GM21528 (cell line): ENCODE measurements at regions not wholly inside any gene's neighbourhood (a gene's known extent, or its start where the extent isn't known, plus 50 kb on each side); places are given as distances from the start of the nearest gene placed in this dataset.

Source experiments
- ATAC-seq: cut with Tn5 transposase; IDR thresholded peaks from one replicate; pipeline ENCODE4 v1.9.1; 2021; ENCODE audit warnings: mild to moderate bottlenecking, moderate library complexity; ENCODE audit not compliant: unreplicated experiment, low FRiP score

DNA sequence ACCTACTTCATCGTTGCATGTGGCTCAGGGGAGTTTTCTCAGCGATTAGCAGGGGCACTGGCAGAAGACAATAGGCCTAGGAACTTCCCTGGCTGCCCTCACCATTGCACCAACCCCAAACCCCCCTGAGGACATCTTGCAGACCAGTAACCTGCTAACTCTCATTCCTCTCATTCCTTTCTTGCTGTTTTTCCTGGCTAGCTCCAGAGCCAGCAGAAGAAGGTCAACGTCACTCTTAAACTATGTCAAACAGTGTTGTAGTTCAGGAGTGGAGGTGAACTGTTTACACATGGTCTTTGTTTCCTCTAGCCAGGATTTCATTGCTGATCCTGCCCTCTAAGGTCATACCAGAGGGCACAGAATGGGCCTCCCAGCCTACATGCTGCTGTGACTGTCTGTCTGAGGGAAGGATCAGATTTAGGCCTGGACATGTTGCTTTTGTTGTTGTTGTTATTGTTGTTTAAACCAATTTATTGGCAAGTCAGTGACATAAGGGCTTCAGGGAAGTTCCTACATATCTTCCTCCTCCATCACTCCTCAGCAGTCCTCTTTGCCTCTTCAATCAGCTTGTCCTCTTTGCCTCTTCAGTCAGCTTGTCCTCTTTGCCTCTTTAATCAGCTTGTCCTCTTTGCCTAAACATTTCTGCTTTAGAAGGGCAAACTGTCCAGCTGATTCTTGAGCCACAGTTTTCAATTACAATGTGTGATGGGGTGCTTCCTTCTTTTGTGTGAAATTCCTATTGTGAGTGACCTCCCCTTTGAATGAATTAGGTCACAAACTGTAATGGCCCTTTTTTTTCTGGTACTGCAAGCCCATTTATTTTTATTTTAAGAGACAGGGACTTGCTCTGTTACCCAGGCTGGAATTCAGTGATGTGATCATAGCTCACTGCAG lies 471.9 kb upstream of the TNP1 start:
- ATAC-seq: no peak

DNA sequence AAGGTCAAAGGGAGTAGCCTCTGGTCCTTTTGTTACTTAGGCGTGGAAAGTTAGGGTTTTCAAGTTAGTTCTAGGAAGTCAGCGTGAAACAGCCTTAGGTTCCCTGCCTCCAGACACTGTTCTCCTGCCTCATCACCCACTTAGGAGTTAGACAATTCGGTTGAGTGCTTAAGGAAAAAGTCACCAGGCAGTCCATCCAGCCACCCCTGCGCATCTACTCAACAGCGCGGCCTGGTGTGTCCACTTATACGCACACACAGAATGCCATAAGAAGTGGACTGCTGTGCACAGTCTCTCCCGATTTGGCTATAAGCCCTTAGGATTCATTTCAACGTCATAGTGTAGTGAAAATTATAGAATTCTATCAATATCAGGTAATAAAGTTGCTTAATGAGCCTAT lies 470.8 kb upstream of the TNP1 start:
- no peak for ATAC-seq

DNA sequence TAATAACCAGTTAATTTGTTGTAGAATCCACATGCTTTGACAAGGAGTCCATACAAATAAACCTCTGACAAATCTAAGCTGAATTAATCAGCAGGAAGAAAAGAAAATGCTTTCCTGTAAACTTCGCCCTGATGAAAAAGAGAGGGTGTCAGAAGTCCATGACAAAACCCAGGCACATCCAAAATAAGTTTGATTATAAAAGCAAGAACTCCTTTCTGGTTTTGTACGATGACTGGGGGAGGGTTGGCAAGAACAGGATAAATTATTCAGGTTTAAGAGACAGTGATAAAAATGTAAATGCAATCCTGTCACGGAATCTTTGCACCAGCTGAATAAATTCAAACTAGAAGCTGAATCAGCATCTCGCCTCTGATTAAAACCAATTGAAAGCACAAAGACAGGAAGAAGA lies 469.2 kb upstream of the TNP1 start:
- no peak for ATAC-seq

GRCh38 chr2:217328622-217328978 lies 468.7 kb upstream of the TNP1 start:
- no peak for ATAC-seq

- no peak for ATAC-seq
Measured at GRCh38 chr2:217327953-217328621, 468.2 kb upstream of the TNP1 start.

- ATAC-seq: no peak
Measured at GRCh38 chr2:217326238-217327022, 466.6 kb upstream of the TNP1 start.

DNA sequence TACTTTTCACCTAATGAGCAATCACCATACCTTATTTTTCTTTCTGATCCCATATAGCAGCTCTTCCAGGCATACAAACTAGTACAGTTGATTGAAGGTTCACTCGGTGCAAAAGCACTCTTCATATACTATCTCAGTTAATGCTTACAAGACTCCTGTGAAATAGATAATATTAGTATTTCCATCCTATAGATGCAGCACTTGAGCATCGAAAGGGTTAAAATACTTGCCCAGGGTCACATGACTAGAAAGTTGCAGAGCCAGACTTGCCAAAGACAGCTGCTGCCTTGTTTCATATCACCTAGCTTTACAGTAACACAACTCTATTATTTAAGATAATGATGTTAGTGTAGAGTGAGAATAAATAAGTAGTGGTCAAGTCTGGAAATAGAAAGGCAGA lies 466.0 kb upstream of the TNP1 start:
- ATAC-seq: no peak

- ATAC-seq: no peak
Measured at GRCh38 chr2:217325251-217325650, 465.4 kb upstream of the TNP1 start.

- no peak for ATAC-seq
Measured at GRCh38 chr2:217316743-217317142, 456.9 kb upstream of the TNP1 start.

GRCh38 chr2:217314021-217314460 lies 454.2 kb upstream of the TNP1 start:
- no peak for ATAC-seq

GRCh38 chr2:217313386-217313785 lies 453.5 kb upstream of the TNP1 start:
- ATAC-seq: no peak

DNA sequence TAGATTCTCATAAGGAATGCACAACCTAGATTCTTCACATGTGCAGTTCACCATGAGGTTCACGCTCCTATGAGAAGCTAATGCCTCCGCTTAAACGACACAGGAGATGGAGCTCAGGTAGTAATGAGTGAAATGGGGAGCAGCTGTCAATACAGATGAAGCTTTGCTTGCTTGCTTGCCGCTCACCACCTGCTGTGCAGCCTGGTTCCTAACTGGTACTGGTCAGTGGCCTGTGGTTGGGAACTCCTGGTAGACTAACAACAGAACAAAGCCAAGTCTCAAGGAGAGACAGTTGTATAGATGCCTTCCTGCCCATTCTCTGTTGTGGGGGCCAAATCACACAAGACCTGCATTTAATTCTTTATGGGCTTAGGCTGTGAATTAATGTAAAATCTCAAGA lies 449.2 kb upstream of the TNP1 start:
- ATAC-seq: no peak

- no peak for ATAC-seq
Measured at GRCh38 chr2:217307023-217307422, 447.2 kb upstream of the TNP1 start.

- no peak for ATAC-seq
Measured at GRCh38 chr2:217305882-217306281, 446.0 kb upstream of the TNP1 start.

GRCh38 chr2:217304582-217304981 lies 444.7 kb upstream of the TNP1 start:
- no peak for ATAC-seq

DNA sequence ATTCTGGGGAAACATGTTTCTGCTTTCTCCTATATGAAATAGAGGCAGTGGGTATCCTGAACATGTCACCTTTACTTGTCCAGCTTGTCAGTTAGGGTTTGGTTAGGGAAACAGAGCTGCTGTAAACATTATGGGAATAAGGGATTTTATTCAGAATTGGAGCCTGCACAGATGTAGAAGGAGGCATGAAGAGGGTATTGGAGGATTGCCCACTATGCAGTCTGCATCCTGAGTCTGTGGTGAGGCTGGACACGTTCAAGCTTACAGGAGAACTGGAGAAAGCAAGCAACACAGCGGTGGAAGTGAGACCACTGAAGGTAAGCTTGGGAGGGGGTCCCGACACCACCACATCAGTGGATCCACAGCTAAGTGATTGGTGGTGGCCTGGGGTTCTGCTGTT lies 443.0 kb upstream of the TNP1 start:
- no peak for ATAC-seq

DNA sequence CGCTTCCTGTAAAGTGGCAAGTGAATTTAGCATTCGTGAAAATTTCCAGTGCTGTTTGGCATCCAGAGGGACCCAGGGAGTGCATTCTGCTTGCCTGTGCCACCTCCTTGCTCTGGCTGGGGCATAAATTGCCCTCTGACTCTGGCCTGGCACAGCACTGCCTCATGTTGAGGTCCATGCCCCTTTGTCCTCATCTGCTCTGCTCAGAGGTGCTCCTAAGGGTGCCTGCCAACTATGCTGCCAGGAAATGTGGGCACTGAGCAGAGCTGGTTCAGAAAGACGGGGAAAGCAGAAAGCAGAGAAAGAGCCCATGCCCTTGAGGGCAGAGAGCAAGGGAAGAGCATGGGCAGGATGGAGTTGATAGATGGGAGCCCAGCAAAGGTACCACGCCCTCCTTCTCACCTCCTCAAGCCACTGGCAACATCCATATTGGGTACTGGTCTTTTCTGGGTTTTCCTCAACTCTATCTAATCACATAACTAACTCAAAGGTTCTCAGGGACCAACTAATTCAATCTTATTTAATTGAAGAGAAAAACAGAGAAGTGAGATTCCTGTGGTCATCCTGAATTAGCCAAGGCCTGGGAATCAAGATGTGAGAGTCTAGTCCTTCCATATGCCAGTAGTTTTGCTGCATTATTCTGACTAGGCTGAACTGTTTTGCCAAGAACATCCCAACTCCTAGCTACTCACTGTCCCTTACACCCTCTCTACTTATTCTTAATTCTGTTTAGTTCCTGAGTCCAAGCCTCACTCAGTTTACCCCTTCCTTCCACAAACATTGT lies 441.5 kb upstream of the TNP1 start:
- ATAC-seq: no peak

DNA sequence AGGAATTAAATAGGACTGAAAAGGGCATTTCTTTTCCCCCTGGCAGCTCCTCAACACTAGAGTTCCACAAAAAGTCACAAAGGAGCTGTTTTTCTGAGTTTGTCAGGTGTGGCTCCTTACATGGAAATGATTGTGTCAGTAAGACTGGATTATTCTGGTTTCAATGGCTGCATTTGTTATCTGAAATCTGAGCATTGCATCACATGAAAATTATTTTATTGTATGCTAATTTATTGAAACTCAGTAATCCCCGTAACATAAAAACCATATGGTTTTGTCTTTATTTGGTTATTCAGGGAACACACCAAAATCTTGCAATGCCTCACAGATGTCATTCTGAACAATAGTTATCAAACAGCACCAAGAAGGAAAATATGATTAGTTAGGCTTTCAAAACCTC lies 439.7 kb upstream of the TNP1 start:
- no peak for ATAC-seq

GRCh38 chr2:217297096-217297495 lies 437.2 kb upstream of the TNP1 start:
- ATAC-seq: no peak

DNA sequence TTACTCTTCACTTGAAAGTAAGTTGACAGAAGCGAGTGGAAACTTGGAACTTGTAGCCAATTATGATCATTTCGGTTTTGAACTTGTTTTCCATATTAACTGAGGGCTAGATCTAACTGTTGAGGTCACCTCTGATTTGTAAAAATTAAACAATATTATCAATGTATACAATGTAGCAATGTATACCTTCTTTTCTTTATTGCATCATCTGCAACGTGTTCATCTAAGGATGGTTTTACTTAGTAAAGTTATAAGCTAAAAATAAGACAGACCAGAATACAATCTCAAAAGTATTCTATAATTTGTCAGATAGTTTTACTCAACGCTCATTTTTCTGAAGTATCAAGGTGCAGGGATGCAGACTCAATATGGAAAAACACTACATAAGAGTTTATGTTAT lies 435.0 kb upstream of the TNP1 start:
- no peak for ATAC-seq
